Lower leg skin (tissue), 4 donors: ENCODE measurements at regions not wholly inside any gene's neighbourhood (a gene's known extent, or its start where the extent isn't known, plus 50 kb on each side); places are given as distances from the start of the nearest gene placed in this dataset.
"Not testable (repeated sequence)": the region's sequence is repeated elsewhere in the genome, so short reads cannot be mapped to it uniquely, and the experiment has no call there.

Experiments
- DNase-seq, 2 donors: peaks; one replicate each; pipeline ENCODE4 v3.0.0-alpha.2; 2019; ENCODE audit warnings: low spot score in 2 of 2
- H3K4me3 ChIP-seq: fragments of 200-600 bp; sonication (generic); 2 replicates; pipeline ENCODE4 v1.5.1; 2017; ENCODE audit warnings: mild to moderate bottlenecking, low read depth; ENCODE audit not compliant: poor library complexity, severe bottlenecking
- POLR2A ChIP-seq, 2 donors: fragments of 450-650 bp; IDR thresholded peaks; one replicate each; pipeline ENCODE4 v1.6.1; 2016 to 2017; ENCODE audit warnings: antibody characterized with exemption in 2 of 2, mild to moderate bottlenecking in 1 of 2, moderate library complexity in 1 of 2
- WGBS, 2 donors: methylation state at CpG; one replicate each; pipeline ENCODE4 v1.1.5; 2018; 5-methylcytosine and 5-hydroxymethylcytosine counted together
- intact Hi-C: fragments of 100-400 bp; cut with DNase I; formaldehyde crosslinking; loops from one replicate; pipeline ENCODE4 v1.15.0; 2023; ENCODE audit warnings: low total_unique reads
- TF ChIP-seq, protein P1 (sequence below), 3 donors: fragments of 450-650 bp; IDR thresholded peaks; one replicate each; pipeline ENCODE4 v1.5.1; 2016; ENCODE audit warnings: antibody characterized with exemption in 3 of 3, mild to moderate bottlenecking in 3 of 3, moderate library complexity in 2 of 3

DNA sequence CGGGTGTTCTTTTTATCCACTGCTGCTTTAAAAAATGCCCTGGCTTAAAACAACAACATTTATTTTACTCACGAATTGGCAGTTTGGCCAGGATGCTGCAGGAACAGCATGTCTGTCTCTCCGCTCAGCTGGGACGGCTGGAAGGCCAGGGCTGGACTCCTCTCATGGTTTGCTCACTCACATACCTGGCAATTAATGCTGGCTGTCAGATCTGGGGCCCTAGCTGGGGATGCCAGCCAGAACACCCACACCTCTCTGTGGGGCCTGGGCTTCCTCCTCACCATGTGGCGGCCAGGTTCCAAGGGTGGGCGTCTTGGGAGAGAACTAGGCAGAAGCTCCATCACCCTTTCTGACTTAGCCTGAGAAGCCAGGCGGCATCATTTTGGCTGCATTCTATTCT lies 189.1 kb upstream of the IL12B start:
- H3K4me3 ChIP-seq: no peak overlapping the region
- 59 to 65% methylated on average over 7 of the region's 7 CpGs for WGBS, 2 donors
- intact Hi-C loops: no loop called here
- no peak for TF ChIP-seq POLR2A (IDR thresholded peaks at IDR 0.05)
- TF ChIP-seq, protein P1, sequence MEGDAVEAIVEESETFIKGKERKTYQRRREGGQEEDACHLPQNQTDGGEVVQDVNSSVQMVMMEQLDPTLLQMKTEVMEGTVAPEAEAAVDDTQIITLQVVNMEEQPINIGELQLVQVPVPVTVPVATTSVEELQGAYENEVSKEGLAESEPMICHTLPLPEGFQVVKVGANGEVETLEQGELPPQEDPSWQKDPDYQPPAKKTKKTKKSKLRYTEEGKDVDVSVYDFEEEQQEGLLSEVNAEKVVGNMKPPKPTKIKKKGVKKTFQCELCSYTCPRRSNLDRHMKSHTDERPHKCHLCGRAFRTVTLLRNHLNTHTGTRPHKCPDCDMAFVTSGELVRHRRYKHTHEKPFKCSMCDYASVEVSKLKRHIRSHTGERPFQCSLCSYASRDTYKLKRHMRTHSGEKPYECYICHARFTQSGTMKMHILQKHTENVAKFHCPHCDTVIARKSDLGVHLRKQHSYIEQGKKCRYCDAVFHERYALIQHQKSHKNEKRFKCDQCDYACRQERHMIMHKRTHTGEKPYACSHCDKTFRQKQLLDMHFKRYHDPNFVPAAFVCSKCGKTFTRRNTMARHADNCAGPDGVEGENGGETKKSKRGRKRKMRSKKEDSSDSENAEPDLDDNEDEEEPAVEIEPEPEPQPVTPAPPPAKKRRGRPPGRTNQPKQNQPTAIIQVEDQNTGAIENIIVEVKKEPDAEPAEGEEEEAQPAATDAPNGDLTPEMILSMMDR (IDR thresholded peaks at IDR 0.05): no peak
- no peak for DNase-seq

- H3K4me3 ChIP-seq: no peak overlapping the region
- DNase-seq: no peak
- 80 to 86% methylated on average over 2 of the region's 2 CpGs for WGBS, 2 donors
- TF ChIP-seq, protein P1 (IDR thresholded peaks at IDR 0.05): no peak
- no peak for TF ChIP-seq POLR2A (IDR thresholded peaks at IDR 0.05)
- intact Hi-C loops: no loop called here
Measured at GRCh38 chr5:159522841-159523240, 192.6 kb upstream of the IL12B start.

DNA sequence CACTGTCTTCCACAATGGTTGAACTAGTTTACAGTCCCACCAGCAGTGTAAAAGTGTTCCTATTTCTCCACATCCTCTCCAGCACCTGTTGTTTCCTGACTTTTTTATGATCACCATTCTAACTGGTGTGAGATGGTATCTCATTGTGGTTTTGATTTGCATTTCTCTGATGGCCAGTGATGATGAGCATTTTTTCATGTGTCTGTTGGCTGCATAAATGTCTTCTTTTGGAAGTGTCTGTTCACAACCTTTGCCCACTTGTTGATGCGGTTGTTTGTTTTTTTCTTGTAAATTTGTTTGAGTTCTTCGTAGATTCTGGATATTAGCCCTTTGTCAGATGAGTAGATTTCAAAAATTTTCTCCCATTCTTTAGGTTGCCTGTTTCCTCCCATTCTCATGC lies 194.0 kb upstream of the IL12B start:
- WGBS, 2 donors: 94 to 96% methylated on average over 2 of the region's 2 CpGs
- DNase-seq, intact Hi-C loops, H3K4me3 ChIP-seq: not testable (repeated sequence)

- DNase-seq: no peak
- WGBS, 2 donors: 61 to 62% methylated on average over 4 of the region's 4 CpGs
- TF ChIP-seq POLR2A (IDR thresholded peaks at IDR 0.05): no peak
- TF ChIP-seq, protein P1 (IDR thresholded peaks at IDR 0.05): no peak
- H3K4me3 ChIP-seq: no peak overlapping the region
- intact Hi-C loops: no loop called here
Measured at GRCh38 chr5:159525117-159525516, 194.8 kb upstream of the IL12B start.

GRCh38 chr5:159527546-159528254 lies 197.4 kb upstream of the IL12B start:
- no peak overlapping the region for H3K4me3 ChIP-seq
- intact Hi-C loops: no loop called here
- 80 to 92% methylated on average over 4 of the region's 4 CpGs for WGBS, 2 donors
- no peak for DNase-seq
- TF ChIP-seq POLR2A (IDR thresholded peaks at IDR 0.05): no peak
- TF ChIP-seq, protein P1 (IDR thresholded peaks at IDR 0.05): no peak

- intact Hi-C loops: no loop called here
- H3K4me3 ChIP-seq: no peak overlapping the region
- TF ChIP-seq POLR2A (IDR thresholded peaks at IDR 0.05): no peak
- TF ChIP-seq, protein P1 (IDR thresholded peaks at IDR 0.05): no peak
- DNase-seq: no peak
Measured at GRCh38 chr5:159531554-159532105, 201.3 kb upstream of the IL12B start.
